DOHH2 (cell line): ENCODE measurements at regions not wholly inside any gene's neighbourhood (a gene's known extent, or its start where the extent isn't known, plus 50 kb on each side); places are given as distances from the start of the nearest gene placed in this dataset.

Experiments
- H3F3A ChIP-seq: fragments of 200-600 bp; sonication (generic), shearing (Covaris generic); 2 replicates; pipeline ENCODE4 v1.6.0; 2016; ENCODE audit warnings: antibody characterized with exemption, mild to moderate bottlenecking; ENCODE audit not compliant: control insufficient read depth, insufficient read depth
- H3K27ac ChIP-seq: fragments of 200-600 bp; sonication (generic); 2 replicates; pipeline ENCODE4 v1.5.1; 2014; ENCODE audit warnings: low read depth, mild to moderate bottlenecking, low read length, moderate library complexity
- H3K27me3 ChIP-seq: fragments of 200-600 bp; sonication (generic); 2 replicates; pipeline ENCODE4 v1.6.1; 2014; ENCODE audit warnings: mild to moderate bottlenecking, low read length, mixed read lengths; ENCODE audit not compliant: control insufficient read depth
- H3K36me3 ChIP-seq: fragments of 200-600 bp; sonication (generic); 2 replicates; pipeline ENCODE4 v1.6.1; 2014; ENCODE audit warnings: mild to moderate bottlenecking, low read length, moderate library complexity, mixed read lengths; ENCODE audit not compliant: control insufficient read depth
- H3K4me1 ChIP-seq: fragments of 200-600 bp; sonication (generic); 2 replicates; pipeline ENCODE4 v1.6.1; 2014; ENCODE audit warnings: mild to moderate bottlenecking, low read length, mixed read lengths; ENCODE audit not compliant: control insufficient read depth
- H3K4me2 ChIP-seq: fragments of 200-600 bp; sonication (generic); 2 replicates; pipeline ENCODE4 v1.6.0; 2014; ENCODE audit warnings: mild to moderate bottlenecking, low read length, moderate library complexity
- H3K4me3 ChIP-seq: fragments of 200-600 bp; sonication (generic); 2 replicates; pipeline ENCODE4 v1.5.1; 2014; ENCODE audit warnings: mild to moderate bottlenecking, low read length, mixed read lengths
- H3K79me2 ChIP-seq: fragments of 200-600 bp; sonication (generic); 2 replicates; pipeline ENCODE4 v1.6.1; 2014; ENCODE audit warnings: mild to moderate bottlenecking, low read length, mixed read lengths; ENCODE audit not compliant: control insufficient read depth
- H3K9me2 ChIP-seq: fragments of 200-600 bp; sonication (generic); replicated peaks from 2 replicates; pipeline ENCODE4 v1.6.1; 2014; ENCODE audit warnings: mild to moderate bottlenecking, low read length, mixed read lengths; ENCODE audit not compliant: control insufficient read depth
- H3K9me3 ChIP-seq: fragments of 200-600 bp; sonication (generic); 2 replicates; pipeline ENCODE4 v1.6.1; 2014; ENCODE audit warnings: antibody characterized with exemption, low read length, mixed read lengths; ENCODE audit not compliant: control insufficient read depth, insufficient read depth
- H4K20me1 ChIP-seq: fragments of 200-600 bp; sonication (generic); 2 replicates; pipeline ENCODE4 v1.6.0; 2014; ENCODE audit warnings: low read depth, mild to moderate bottlenecking, antibody characterized with exemption, low read length, moderate library complexity; ENCODE audit not compliant: control insufficient read depth, insufficient read depth
- EZH2phosphoT487 ChIP-seq: fragments of 200-600 bp; sonication (generic); IDR thresholded peaks from 2 replicates; pipeline ENCODE4 v1.6.1; 2017; ENCODE audit warnings: borderline replicate concordance, mild to moderate bottlenecking, antibody characterized with exemption, low read length, moderate library complexity, mixed read lengths
- TF ChIP-seq, protein P1 (sequence below): fragments of 200-600 bp; sonication (generic); IDR thresholded peaks from one replicate; pipeline ENCODE4 v1.5.1; 2014; ENCODE audit warnings: antibody characterized with exemption, mild to moderate bottlenecking, low read depth, low read length; ENCODE audit not compliant: poor library complexity, severe bottlenecking

DNA sequence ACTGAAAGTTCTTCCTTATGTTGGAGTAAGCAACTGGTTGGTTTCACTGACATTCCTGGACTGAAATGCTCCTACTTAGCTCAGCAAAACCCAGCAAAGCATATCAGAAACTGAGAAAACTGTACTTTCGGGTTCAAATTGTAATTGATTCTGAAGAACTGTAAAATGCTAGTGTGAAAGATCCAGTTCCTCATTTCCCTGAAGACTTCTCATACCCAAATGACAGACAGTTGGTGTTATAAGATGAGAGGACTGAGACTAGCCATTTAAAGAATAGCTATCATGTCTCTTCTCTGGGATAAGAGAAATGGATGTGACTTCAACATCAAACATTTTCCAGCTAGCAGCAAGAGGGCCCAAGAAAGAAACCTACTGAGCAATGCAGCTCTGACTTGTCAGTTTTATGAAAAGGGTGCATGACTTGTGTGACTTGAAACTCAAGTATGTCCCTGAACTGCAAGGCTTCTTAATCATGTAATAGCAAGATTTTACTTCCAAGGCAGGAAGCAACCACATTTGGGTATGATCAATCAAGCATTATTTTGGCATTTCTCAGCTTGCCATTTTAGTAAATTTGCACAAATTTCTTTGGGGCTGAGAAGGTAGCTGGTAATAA lies 420.3 kb upstream of the MMADHC start:
- Histone ChIP-seq H3K4me3 (no peak overlapping the region), H3K36me3 (no peaks in the 10 kb centered on the region), H3K9me3 (no peaks in the 10 kb centered on the region), H3F3A (no peaks in the 10 kb centered on the region), H3K4me2 (no peak overlapping the region), H3K79me2 (no peaks in the 10 kb centered on the region), H3K4me1 (no peaks in the 10 kb centered on the region), H3K9me2 (no peaks in the 10 kb centered on the region), H3K27me3 (no peaks in the 10 kb centered on the region), H4K20me1 (no peaks in the 10 kb centered on the region), H3K27ac (no peak overlapping the region)
- no peak for TF ChIP-seq EZH2phosphoT487
- TF ChIP-seq, protein P1, sequence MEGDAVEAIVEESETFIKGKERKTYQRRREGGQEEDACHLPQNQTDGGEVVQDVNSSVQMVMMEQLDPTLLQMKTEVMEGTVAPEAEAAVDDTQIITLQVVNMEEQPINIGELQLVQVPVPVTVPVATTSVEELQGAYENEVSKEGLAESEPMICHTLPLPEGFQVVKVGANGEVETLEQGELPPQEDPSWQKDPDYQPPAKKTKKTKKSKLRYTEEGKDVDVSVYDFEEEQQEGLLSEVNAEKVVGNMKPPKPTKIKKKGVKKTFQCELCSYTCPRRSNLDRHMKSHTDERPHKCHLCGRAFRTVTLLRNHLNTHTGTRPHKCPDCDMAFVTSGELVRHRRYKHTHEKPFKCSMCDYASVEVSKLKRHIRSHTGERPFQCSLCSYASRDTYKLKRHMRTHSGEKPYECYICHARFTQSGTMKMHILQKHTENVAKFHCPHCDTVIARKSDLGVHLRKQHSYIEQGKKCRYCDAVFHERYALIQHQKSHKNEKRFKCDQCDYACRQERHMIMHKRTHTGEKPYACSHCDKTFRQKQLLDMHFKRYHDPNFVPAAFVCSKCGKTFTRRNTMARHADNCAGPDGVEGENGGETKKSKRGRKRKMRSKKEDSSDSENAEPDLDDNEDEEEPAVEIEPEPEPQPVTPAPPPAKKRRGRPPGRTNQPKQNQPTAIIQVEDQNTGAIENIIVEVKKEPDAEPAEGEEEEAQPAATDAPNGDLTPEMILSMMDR, result no peak

DNA sequence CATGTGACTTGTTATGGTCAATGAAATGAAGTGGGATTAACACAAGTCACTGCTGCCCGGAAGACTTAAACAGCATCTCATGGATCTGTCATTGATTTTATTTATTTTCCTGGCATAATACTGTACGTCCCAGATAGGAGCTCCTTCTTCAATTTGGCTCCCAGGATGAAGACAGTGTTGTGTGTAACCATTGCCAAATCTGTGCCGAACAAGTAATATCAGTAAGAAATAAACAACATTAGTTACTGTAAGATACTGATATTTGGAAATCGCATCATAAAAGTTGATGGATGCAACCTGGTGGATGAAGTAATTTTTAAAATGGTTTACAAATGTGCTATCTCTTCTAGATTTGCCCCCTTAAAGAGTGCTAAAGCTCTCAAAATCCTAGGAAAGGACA lies 419.0 kb upstream of the MMADHC start:
- Histone ChIP-seq H3K4me1 (no peaks in the 10 kb centered on the region), H3K27ac (no peak overlapping the region), H3K79me2 (no peaks in the 10 kb centered on the region), H3K4me3 (no peak overlapping the region), H4K20me1 (no peaks in the 10 kb centered on the region), H3F3A (no peaks in the 10 kb centered on the region), H3K36me3 (no peaks in the 10 kb centered on the region), H3K9me2 (no peaks in the 10 kb centered on the region), H3K27me3 (no peaks in the 10 kb centered on the region), H3K4me2 (no peak overlapping the region), H3K9me3 (no peaks in the 10 kb centered on the region)
- no peak for TF ChIP-seq EZH2phosphoT487
- TF ChIP-seq, protein P1, result no peak

DNA sequence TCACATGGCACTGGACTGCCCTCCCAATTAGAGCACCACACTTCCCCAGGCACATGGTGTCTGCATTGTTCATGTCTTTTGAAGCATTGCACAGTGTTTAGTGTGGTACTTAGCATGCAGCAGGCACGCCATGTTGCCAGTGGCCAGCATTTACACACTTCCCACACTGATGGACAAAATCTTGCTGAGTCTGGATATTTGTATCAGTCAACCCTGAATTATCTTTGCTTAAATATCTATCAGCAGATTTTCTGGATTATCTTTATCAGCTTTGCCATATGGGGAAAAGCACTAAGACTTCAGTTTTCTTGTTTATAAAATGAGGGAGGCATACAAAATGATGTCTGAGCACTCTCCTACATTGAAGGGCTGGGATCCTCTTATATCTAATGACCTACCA lies 416.0 kb upstream of the MMADHC start:
- H3K36me3 ChIP-seq, result no peaks in the 10 kb centered on the region
- no peak for TF ChIP-seq EZH2phosphoT487
- TF ChIP-seq, protein P1, result no peak
- H3K27me3 ChIP-seq, result no peaks in the 10 kb centered on the region
- H3K4me3 ChIP-seq, result no peak overlapping the region
- H3F3A ChIP-seq, result no peaks in the 10 kb centered on the region
- no peak overlapping the region for H3K27ac ChIP-seq
- no peaks in the 10 kb centered on the region for H3K9me3 ChIP-seq
- no peaks in the 10 kb centered on the region for H3K79me2 ChIP-seq
- H3K9me2 ChIP-seq, result no peaks in the 10 kb centered on the region
- H3K4me2 ChIP-seq, result no peak overlapping the region
- no peaks in the 10 kb centered on the region for H4K20me1 ChIP-seq
- no peaks in the 10 kb centered on the region for H3K4me1 ChIP-seq
